ENCODE measurements at regions not wholly inside any gene's neighbourhood (a gene's known extent, or its start where the extent isn't known, plus 50 kb on each side); places are given as distances from the start of the nearest gene placed in this dataset.

GRCh38 chr10:21100190-21100589, 203.1 kb upstream of the NEBL start:
- Mint-ChIP-seq H3K4me3 (ENCODE audit: unreplicated experiment) (no peak overlapping the region), H3K36me3 (ENCODE audit: insufficient read depth, unreplicated experiment) (peaks cover 13% of the 10 kb centered on the region), H3K27ac (ENCODE audit: low read depth, unreplicated experiment) (peak overlapping the region; percentile 85), H3K9me3 (ENCODE audit: unreplicated experiment) (peaks cover 6% of the 10 kb centered on the region), H3K27me3 (ENCODE audit: insufficient read depth, unreplicated experiment) (no peaks in the 10 kb centered on the region), H3K4me1 (ENCODE audit: insufficient read depth, unreplicated experiment) (peaks cover 42% of the 10 kb centered on the region)
- ChIA-PET CTCF (no interaction called here), POLR2A (interaction anchor here (0.7 kb wide), 2 partner anchors 8 to 106 kb away, joined by 3 read pairs; no protein-coding TSS in a partner anchor)
- no peak for DNase-seq (ENCODE audit: unreplicated experiment)
- no TSS peak for BruUV-seq (replicated peaks)
- intact Hi-C loops (cut with micrococcal nuclease): no loop called here
- TF ChIP-seq CTCF (IDR thresholded peaks at IDR 0.05; ENCODE audit: unreplicated experiment): no peak

GRCh38 chr10:21099291-21100062, 202.4 kb upstream of the NEBL start:
- BruUV-seq (replicated peaks): no TSS peak
- DNase-seq (ENCODE audit: unreplicated experiment): no peak
- CTCF ChIA-PET: interaction anchor here (0.7 kb wide), 1 partner anchor 31 kb away, joined by 3 read pairs; no protein-coding TSS in a partner anchor
- H3K27me3 Mint-ChIP-seq (ENCODE audit: insufficient read depth, unreplicated experiment): no peaks in the 10 kb centered on the region
- intact Hi-C loops (cut with micrococcal nuclease): loop anchor here (5.0 kb wide), 1 partner anchor 173 kb away; no protein-coding TSS in a partner anchor
- H3K9me3 Mint-ChIP-seq (ENCODE audit: unreplicated experiment): peaks cover 6% of the 10 kb centered on the region
- peaks cover 13% of the 10 kb centered on the region for H3K36me3 Mint-ChIP-seq (ENCODE audit: insufficient read depth, unreplicated experiment)
- peak overlapping the region; percentile 95 for H3K27ac Mint-ChIP-seq (ENCODE audit: low read depth, unreplicated experiment)
- POLR2A ChIA-PET: interaction anchor here (0.7 kb wide), 1 partner anchor 105 kb away, joined by 3 read pairs; no protein-coding TSS in a partner anchor
- H3K4me3 Mint-ChIP-seq (ENCODE audit: unreplicated experiment): no peak overlapping the region
- no peak for TF ChIP-seq CTCF (IDR thresholded peaks at IDR 0.05; ENCODE audit: unreplicated experiment)
- H3K4me1 Mint-ChIP-seq (ENCODE audit: insufficient read depth, unreplicated experiment): peaks cover 42% of the 10 kb centered on the region

DNA sequence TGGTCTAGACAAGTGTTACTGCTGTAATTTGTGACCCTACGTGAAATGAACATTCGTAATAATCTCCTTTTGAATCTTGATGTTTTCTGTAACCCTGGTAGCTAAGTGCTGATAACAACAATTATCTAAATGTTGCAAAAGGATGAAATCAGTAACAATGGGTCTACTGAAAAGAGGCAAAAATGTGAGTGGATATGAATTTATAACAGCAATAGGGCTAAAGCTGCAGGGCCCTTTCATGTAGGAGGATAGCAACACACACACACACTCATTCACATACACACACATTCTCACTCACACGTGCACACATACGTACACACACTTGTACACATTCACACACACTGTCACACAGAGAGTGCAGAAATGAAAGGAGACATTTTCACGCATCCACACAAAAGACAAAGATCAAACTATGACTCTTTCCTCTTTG, 200.8 kb upstream of the NEBL start:
- no peak for TF ChIP-seq CTCF (IDR thresholded peaks at IDR 0.05; ENCODE audit: unreplicated experiment)
- H3K9me3 Mint-ChIP-seq (ENCODE audit: unreplicated experiment): peaks cover 6% of the 10 kb centered on the region
- H3K36me3 Mint-ChIP-seq (ENCODE audit: insufficient read depth, unreplicated experiment): peaks cover 13% of the 10 kb centered on the region
- POLR2A ChIA-PET: interaction anchor here (0.6 to 1.9 kb wide), 10 partner anchors 9 to 96 kb away, joined by 3 to 13 read pairs (median 4); no protein-coding TSS in a partner anchor
- TSS peak; percentile 100 for BruUV-seq (replicated peaks)
- CTCF ChIA-PET: interaction anchor here (0.7 to 1.3 kb wide), 5 partner anchors 10 to 188 kb away, joined by 3 to 5 read pairs (median 3); no protein-coding TSS in a partner anchor
- no peak for DNase-seq (ENCODE audit: unreplicated experiment)
- intact Hi-C loops (cut with micrococcal nuclease): loop anchor here (1.0 to 5.0 kb wide), 2 partner anchors 96 to 174 kb away; no protein-coding TSS in a partner anchor
- no peaks in the 10 kb centered on the region for H3K27me3 Mint-ChIP-seq (ENCODE audit: insufficient read depth, unreplicated experiment)
- peak overlapping the region; percentile 95 for H3K27ac Mint-ChIP-seq (ENCODE audit: low read depth, unreplicated experiment)
- peaks cover 48% of the 10 kb centered on the region for H3K4me1 Mint-ChIP-seq (ENCODE audit: insufficient read depth, unreplicated experiment)
- H3K4me3 Mint-ChIP-seq (ENCODE audit: unreplicated experiment): no peak overlapping the region

DNA sequence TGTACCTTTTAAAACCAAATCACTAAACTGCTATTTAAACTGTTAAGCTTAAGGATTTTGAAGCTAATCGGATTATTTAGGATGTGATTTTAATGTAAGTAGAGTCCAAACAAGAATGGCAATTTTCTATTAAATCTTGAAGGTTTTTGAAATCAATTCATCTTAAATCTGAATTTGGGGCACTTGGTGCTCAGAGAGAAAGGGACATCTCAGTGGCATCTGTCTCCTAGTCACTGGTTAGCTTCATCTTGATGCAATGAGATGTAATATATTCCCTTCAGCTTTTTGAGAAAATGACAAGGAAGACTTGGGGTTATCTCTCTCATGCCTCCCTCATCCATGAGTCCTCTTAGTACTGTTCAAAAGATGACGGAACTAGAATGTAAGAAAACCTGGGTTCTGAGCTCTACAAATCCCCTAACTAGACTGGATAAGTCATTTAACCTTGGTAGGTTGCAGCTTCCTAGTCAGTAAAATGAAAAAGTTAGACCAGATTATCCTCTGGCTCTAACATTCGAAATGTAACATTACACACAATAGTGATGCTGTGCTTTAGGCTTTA, 198.5 kb upstream of the NEBL start:
- intact Hi-C loops (cut with micrococcal nuclease): loop anchor here (5.0 kb wide), 1 partner anchor 177 kb away; no protein-coding TSS in a partner anchor
- CTCF ChIA-PET: interaction anchor here (1.4 to 1.7 kb wide), 2 partner anchors 17 to 173 kb away, joined by 4 to 9 read pairs; no protein-coding TSS in a partner anchor
- DNase-seq (ENCODE audit: unreplicated experiment): no peak
- peaks cover 19% of the 10 kb centered on the region for H3K36me3 Mint-ChIP-seq (ENCODE audit: insufficient read depth, unreplicated experiment)
- no peaks in the 10 kb centered on the region for H3K27me3 Mint-ChIP-seq (ENCODE audit: insufficient read depth, unreplicated experiment)
- no peak overlapping the region for H3K4me3 Mint-ChIP-seq (ENCODE audit: unreplicated experiment)
- POLR2A ChIA-PET: interaction anchor here (1.1 kb wide), 1 partner anchor 77 kb away, joined by 4 read pairs; no protein-coding TSS in a partner anchor
- peaks cover 6% of the 10 kb centered on the region for H3K9me3 Mint-ChIP-seq (ENCODE audit: unreplicated experiment)
- TF ChIP-seq CTCF (IDR thresholded peaks at IDR 0.05; ENCODE audit: unreplicated experiment): no peak
- peaks cover 43% of the 10 kb centered on the region for H3K4me1 Mint-ChIP-seq (ENCODE audit: insufficient read depth, unreplicated experiment)
- no TSS peak for BruUV-seq (replicated peaks)
- H3K27ac Mint-ChIP-seq (ENCODE audit: low read depth, unreplicated experiment): peak overlapping the region; percentile 95

Data from MCF 10A (cell line).